Fibroblast of the aortic adventitia (primary cell): ENCODE measurements at regions not wholly inside any gene's neighbourhood (a gene's known extent, or its start where the extent isn't known, plus 50 kb on each side); places are given as distances from the start of the nearest gene placed in this dataset.

Experiments used
- DNase-seq: peaks from one replicate; pipeline ENCODE4 v3.0.0-alpha.2; 2010; ENCODE audit warnings: low read depth
- H3K4me3 ChIP-seq: 2 replicates; pipeline ENCODE4 v1.5.1; 2011; ENCODE audit warnings: low read depth, mild to moderate bottlenecking, control low read depth, low read length, moderate library complexity
- TF ChIP-seq, protein P1 (sequence below): IDR thresholded peaks from 2 replicates; pipeline ENCODE4 v1.5.1; 2011; ENCODE audit warnings: mild to moderate bottlenecking, low read length, control low read depth, inconsistent platforms; ENCODE audit not compliant: insufficient read depth

DNA sequence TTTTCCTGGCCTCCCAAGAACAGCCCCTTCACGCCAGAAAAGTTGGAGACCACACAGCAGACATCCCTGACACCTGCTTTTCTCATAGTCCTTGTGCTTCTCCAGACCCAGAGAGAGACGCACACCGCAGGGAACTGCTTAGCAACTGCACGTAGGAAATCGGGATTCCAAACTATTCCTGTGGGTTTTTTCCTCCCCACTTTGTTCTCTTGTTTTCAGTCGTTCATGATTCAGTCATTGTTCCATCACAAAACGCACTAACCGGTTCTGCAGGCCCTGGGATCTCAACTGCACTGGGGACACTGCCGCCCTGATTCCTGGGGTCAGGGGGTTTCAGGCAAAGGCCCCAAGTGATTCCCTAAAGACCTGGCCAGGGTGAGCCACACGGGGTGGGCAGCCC lies 588.0 kb upstream of the KLF4 start:
- no peak for DNase-seq
- TF ChIP-seq, protein P1, sequence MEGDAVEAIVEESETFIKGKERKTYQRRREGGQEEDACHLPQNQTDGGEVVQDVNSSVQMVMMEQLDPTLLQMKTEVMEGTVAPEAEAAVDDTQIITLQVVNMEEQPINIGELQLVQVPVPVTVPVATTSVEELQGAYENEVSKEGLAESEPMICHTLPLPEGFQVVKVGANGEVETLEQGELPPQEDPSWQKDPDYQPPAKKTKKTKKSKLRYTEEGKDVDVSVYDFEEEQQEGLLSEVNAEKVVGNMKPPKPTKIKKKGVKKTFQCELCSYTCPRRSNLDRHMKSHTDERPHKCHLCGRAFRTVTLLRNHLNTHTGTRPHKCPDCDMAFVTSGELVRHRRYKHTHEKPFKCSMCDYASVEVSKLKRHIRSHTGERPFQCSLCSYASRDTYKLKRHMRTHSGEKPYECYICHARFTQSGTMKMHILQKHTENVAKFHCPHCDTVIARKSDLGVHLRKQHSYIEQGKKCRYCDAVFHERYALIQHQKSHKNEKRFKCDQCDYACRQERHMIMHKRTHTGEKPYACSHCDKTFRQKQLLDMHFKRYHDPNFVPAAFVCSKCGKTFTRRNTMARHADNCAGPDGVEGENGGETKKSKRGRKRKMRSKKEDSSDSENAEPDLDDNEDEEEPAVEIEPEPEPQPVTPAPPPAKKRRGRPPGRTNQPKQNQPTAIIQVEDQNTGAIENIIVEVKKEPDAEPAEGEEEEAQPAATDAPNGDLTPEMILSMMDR: no peak
- H3K4me3 ChIP-seq: no peak overlapping the region

DNA sequence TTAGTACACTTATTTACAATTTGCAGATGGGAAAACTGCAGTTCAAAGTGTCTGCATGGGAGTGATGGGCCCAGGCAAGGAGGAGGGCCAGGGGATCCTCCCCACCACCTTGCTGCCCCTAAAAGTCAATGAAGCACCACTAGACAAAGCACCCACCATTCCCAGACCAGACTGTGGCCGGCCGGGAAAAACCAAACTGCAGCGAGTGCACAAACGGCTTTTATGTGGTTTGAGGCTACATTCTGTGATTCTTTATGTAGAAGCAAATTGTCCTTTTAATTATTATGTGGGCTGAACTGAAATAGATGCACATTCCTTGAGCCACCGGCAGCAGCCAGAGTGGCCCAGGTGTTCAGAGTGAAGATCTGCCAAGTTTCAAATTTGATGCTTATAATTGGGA lies 585.3 kb upstream of the KLF4 start:
- TF ChIP-seq, protein P1: no peak
- H3K4me3 ChIP-seq: no peak overlapping the region
- no peak for DNase-seq

DNA sequence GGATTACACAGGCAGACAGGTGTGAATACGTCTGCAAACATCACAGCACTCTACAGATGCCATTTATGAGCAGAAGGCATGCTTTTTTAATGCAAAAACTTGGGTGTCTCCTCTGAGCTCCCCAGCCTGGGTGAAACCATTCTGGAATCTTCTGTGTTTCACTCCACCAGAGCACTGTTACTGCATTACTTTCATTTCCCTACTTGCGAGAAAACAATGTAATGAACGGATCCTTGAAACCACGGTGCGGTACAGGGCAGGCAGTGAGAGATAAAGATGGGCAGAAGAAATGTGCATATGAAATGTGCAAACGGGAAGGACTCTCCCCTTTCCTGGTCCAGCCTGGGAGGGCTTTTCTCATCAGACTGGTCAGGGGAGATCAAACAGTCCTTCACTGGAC lies 584.3 kb upstream of the KLF4 start:
- DNase-seq: no peak
- TF ChIP-seq, protein P1: no peak
- no peak overlapping the region for H3K4me3 ChIP-seq

DNA sequence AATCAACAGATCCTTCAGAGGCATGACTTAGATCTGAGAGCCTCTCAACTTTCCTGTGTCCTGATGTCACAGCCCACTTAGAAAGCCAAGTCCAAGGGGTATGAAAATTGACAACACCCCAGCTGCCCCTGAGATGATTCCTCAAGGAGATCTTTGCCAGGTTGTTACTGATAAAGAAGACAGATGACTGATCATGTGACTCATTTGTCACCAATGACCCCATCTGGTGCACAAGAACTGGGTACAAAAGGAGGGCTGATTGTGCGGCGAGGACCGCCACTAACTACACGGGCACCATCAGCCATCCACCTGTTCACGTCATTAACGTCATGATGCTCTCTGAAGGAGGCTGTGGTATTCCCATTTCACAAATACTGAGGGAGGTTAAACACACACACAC lies 583.2 kb upstream of the KLF4 start:
- DNase-seq: no peak
- no peak overlapping the region for H3K4me3 ChIP-seq
- TF ChIP-seq, protein P1: no peak

DNA sequence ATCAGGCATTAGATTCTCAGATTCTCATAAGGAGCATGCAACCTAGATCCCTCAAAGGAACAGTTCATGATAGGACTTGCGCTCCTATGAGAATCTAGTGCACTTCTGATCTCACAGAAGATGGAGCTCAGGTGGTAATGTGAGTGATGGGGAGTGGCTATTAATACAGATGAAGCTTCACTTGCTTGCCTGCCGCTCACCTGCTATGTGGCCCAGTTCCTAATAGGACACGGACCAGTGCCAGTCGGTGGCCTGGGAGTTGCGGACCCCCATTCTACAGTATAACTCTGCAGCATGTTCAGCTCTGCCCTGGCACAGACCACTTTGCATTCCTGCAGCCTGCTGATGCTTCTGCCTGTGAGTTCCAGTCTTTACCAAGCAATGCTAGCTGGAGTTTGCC lies 581.3 kb upstream of the KLF4 start:
- no peak for DNase-seq
- TF ChIP-seq, protein P1: no peak
- H3K4me3 ChIP-seq: no peak overlapping the region

DNA sequence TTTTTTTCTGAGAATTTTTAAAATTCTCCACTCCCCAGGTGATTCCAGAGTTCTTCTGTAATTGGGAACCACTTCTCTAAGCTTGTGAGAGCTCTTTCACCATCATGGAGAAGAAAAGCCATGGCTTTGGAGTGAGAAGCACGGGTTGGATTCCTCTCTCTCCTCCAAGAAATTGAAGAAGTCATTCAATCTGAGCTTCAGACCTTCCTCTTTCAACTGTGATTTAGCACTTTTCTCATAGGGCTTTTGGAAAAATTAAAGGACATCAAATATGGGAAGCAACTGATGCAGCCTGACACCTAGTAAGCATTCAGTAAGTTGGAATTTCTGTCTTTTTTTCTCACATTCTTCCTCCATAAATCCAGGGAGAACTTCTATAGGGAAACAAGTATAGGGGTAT lies 580.4 kb upstream of the KLF4 start:
- TF ChIP-seq, protein P1: no peak
- H3K4me3 ChIP-seq: no peak overlapping the region
- no peak for DNase-seq

DNA sequence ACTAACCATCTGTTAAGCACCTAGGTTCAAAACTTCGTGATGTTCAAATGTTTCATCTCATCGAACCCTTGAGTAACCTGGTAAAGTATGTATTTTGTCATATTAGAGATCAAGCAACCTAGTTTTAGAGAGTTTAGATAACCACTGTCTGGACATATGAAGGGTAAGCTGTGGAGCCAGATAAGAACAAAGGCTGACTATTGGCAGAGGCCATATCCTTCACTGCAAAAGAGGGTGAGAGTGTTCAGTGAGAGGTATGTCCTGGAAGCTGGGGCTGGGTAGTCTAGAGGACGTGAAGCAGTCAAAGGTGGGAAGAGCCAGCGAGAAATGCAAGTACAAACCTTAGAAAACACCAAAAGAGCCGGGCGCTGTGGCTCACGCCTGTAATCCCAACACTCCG lies 573.1 kb upstream of the KLF4 start:
- DNase-seq: no peak
- no peak overlapping the region for H3K4me3 ChIP-seq
- TF ChIP-seq, protein P1: no peak
